ENCODE measurements at regions not wholly inside any gene's neighbourhood (a gene's known extent, or its start where the extent isn't known, plus 50 kb on each side); places are given as distances from the start of the nearest gene placed in this dataset.
"Not testable (repeated sequence)": the region's sequence is repeated elsewhere in the genome, so short reads cannot be mapped to it uniquely, and the experiment has no call there.

DNA sequence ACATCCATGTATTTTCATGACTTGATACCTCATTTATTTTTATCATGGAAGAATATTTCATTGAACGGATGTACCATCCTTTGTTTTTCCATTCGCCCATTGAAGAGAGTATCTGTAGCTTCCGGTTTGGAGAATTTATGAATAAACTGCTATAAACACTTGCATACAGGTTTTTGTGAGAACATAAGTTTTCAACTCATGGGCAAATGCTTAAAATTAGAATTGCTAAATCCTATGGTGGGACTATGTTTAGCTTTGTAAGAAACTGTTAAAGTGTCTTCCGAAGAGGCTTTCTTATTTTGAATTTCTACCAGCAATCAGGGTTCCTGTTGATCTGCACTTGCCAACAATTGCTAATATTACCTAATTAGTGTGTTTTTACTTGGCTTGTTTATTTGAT lies 938.9 kb downstream of the TDRD15 start:
- DNase-seq (ENCODE audit: low read depth, low spot score), result no peak

DNA sequence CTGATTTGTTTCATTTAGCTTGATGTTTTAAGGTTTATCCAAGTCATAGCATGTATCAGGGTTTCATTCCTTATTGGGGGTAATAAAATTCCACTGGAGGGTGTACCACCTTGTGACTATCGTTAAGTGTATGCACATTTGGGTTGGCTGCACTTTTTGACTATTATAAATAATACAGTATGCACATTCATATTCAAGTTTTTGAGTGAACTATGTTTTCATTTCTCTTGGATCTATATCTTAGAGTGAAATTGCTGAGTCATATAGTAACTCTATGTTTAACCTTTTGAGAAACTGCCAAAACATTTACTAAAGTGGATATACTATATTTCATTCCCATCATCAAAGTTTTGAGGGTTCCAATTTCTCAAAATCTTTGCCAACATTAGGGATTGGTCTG lies 952.7 kb downstream of the TDRD15 start:
- no peak for DNase-seq (ENCODE audit: low read depth, low spot score)

DNA sequence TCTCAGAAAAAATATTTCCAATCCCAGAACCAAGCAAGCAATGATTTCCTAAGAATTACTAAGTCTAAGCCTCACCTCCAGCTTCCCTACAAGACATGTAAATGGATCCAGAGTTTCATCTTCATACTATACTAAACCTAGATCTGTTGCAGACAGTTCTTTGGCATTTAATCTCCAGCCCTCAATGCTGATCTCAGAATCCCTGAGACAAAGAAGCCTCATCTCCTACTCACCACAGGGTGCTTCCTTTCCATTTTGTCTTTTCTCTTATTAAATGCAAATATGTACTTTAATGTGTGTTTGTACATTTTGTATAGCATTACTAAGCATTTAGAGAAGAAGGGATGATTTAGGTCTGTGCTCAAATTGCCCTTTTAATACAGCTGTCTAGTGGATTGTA lies 954.9 kb downstream of the TDRD15 start:
- DNase-seq (ENCODE audit: low read depth, low spot score), result no peak

DNA sequence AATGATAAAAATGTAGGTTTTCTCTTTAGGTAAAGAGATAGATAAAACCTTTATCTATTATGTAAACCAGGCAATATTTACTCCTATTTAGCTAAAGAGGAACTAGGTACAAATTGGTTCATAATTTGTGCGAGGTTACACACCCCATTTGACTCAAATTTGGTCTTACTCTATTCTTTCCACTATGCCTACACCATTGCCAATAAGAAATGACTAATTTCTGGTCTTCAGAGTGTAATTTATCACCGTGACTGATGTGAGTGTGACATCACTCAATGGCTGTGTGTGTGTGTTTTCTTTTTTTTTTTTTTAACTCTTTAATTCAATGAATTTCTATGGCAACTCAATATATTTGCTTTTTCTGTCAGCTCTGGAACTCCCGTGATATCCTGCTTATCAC lies 955.8 kb downstream of the TDRD15 start:
- no peak for DNase-seq (ENCODE audit: low read depth, low spot score)

DNA sequence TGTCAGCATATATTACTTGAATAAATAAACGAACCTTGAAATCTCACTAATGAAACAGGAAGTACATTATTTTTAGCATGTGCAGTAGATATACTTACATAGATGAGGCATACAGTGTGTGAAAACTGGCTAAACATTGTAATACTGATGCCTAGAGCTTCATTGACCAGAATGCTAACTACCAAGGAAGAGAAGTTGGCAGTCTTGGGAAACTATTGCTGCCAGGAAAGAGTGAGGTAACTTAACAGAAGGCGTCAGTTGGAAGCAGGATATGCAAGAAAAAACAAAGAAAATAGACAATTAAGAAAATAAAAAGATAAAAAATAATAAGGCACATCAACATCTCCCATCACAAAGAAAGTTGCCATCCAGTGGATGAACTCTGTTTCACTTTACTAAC lies 963.0 kb downstream of the TDRD15 start:
- DNase-seq (ENCODE audit: low read depth, low spot score), result no peak

DNA sequence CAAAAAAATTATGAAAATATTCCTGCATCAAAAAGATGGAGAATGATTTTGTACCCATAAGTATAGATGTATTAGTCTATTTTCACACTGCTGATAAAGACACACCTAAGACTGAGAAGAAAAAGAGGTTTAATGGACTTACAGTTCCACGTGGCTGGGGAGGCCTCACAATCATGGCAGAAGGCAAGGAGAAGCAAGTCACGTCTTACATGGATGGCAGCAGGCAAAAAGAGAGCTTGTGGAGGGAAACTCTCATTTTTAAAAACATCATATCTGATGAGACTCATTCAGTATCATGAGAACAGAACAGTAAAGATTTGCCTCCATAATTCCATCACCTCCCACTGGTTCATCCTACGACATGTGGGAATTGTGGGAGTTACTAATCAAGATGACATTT lies 979.8 kb downstream of the TDRD15 start:
- DNase-seq (ENCODE audit: low read depth, low spot score), result not testable (repeated sequence)

DNA sequence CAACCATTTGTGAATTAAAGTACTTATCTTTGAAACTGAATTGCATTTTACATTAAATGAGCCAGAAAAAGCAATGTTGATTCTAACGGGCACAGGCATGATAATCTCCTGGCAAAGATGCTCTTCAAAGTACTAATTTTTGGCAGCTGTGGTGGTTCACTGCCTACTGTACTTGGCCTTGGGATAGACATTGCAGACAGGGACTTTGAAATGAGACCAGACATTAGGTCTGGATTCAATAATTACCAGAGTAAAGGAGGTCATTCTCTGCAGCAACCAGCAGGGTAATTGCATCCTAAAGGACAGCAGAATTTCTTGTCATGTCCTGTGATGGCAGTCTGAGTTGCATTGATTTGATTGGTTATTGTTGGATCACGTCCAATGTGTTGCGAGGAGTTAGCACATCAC lies 986.5 kb downstream of the TDRD15 start:
- DNase-seq (ENCODE audit: low read depth, low spot score), result no peak

DNA sequence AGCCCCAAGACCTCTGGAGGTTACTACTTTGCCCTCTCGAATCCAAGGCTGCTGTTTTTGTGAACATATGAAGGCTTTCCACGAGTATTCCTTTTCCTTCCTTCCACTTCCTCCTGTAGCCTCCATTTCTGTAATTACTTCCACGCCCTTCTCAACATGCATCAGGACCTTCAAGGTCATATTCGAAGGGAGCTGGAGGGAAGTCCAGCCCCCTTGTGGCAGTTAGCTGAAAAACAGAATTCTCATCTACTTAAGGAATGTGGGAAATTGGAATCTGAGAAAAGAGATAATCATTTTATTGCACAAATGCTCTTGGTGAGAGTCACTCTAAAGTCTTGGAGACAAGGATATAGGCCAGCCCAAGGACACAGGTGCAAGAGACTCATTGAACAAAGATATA lies 1000.2 kb downstream of the TDRD15 start:
- no peak for DNase-seq (ENCODE audit: low read depth, low spot score)

DNA sequence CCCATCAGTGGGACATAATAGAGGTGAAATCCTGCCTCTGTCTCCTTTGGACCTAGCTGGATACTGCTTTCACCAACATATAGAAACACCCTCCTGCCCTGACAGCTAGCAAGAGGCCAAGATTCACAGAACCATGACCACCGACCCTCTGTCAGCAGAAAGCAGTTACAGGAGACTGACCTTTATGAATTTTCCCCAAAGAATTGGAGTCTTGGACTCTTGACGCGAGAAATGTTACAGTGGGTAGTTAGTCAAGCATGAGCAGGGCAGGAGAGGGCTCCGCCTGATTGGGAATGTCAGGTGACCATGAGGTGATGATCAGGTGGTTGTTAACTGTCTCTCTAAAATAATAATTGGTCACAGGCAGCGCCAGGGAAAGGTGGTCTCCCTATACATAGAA lies 1002.3 kb downstream of the TDRD15 start:
- DNase-seq (ENCODE audit: low read depth, low spot score), result no peak

DNA sequence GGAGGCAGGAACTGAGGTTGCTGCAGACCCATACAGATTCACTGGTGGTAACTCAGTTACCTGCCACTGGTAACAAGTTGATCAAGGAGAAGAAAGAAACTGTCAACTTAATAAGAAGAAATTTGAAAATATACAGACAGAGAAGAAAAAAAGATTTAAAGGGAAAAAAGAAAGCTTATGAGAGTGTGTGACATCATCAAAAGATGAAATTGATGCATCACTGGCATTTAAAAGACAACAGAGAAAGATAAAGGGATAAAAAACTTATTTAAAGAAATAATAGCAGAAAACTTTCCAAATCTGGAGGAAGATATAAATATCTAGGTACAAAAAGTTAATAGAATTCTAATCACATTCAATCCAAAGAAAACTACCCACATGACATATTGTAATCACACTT lies 1003.2 kb downstream of the TDRD15 start:
- DNase-seq (ENCODE audit: low read depth, low spot score), result no peak

- DNase-seq (ENCODE audit: low read depth, low spot score), result no peak
These were observed 1010.7 kb downstream of the TDRD15 start for GRCh38 chr2:22134421-22134820.

- DNase-seq (ENCODE audit: low read depth, low spot score), result no peak
These were observed 1012.7 kb downstream of the TDRD15 start for GRCh38 chr2:22136446-22136845.

GRCh38 chr2:22143840-22144239 lies 1020.1 kb downstream of the TDRD15 start:
- no peak for DNase-seq (ENCODE audit: low read depth, low spot score)

DNA sequence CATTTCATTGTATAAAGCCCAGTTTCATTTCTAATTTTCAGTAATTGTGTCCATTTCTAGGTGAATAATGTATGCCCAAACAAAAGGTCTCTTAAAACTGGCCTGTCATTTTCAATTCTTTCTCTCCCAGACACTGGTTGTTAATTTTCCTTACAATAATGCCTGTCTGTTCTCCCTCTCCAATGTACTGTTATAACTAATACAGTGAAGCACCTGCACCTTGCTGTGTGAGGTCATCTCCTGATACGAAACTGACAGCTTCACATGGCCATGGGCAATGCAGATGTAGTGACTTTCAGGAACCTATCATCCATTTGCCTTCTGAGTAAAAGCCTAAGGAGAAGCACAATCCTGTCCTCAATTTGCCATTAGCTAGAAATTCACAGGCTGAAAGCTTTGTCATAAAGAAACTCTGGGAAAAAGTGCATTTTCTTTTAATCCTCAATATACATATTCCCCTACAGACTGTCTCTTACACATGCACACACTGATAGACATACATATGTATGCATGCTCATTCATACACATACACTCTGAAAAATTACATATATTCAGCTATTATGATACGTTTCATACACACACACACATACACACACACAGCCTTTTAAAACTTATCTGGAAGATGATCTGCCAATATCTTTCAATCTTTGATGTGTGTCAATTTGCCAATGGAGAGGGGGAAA lies 1030.3 kb downstream of the TDRD15 start:
- no peak for DNase-seq (ENCODE audit: low read depth, low spot score)

DNA sequence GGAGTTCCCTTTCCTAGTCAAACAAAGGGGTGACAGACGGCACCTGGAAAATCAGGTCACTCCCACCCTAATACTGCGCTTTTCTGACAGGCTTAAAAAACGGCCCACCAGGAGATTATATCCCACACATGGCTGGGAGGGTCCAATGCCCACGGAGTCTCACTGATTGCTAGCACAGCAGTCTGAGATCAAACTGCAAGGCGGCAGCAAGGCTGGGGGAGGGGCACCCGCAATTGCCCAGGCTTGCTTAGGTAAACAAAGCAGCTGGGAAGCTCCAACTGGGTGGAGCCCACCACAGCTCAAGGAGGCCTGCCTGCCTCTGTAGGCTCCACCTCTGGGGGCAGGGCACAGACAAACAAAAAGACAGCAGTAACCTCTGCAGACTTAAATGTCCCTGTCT lies 1032.9 kb downstream of the TDRD15 start:
- not testable (repeated sequence) for DNase-seq (ENCODE audit: low read depth, low spot score)

DNA sequence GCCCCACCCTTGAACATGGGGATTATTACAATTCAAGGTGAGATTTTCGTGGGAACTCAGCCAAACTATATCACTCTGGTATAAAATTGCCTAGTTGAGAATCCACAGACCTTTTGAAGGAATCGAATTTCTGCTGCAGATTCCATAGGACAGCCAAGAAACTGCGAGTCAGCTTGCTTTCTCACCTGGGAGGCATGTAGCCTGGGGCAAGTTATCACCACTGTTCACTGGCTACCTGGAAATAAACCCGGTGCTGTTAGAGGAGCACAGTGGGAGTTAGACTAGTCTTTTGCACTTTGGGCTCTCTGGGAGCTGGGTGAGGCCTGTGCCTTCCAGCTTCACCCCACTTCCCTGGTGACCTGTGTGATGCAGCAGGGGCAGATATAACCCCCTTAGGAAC lies 1043.5 kb downstream of the TDRD15 start:
- no peak for DNase-seq (ENCODE audit: low read depth, low spot score)

DNA sequence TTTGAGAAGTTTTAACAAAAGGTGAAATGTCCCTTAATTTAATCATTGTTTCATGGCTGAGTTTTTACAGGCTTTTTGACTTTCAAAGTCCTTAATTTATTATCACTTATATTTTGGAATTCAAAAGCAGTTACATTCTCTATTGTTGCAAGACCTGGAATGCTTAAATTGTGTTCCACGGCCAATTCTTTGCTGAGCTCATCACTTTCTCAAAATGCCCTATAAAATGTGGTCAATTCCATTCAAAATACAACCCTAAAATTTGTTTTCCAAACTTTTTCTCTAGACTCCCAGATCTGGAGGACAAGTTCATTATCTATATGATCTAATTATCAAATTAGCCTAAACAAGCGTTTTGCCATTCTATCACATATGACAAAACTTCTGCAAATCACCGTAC lies 1051.2 kb downstream of the TDRD15 start:
- DNase-seq (ENCODE audit: low read depth, low spot score), result no peak

- no peak for DNase-seq (ENCODE audit: low read depth, low spot score)
These were observed 1061.5 kb downstream of the TDRD15 start for GRCh38 chr2:22185251-22185650.

DNA sequence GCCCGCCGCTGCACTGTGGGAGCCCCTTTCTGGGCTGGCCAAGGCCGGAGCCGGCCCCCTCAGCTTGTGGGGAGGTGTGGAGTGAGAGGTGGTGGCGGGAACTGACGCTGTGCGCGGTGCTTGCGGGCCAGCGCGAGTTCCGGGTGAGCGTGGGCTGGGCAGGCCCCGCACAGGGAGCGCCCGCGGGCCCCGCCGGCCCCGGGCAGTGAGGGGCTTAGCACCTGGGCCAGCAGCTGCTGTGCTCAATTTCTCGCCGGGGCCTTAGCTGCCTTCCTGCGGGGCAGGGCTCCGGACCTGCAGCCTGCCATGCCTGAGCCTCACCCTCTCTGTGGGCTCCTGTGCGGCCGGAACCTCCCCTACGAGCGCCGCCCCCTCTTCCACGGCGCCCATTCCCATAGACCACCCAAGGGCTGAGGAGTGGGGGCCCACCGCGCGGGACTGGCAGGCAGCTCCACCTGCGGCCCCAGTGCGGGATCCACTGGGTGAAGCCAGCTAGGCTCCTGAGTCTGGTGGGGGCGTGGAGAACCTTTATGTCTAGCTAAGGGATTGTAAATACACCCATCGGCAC lies 1062.6 kb downstream of the TDRD15 start:
- DNase-seq (ENCODE audit: low read depth, low spot score), result not testable (repeated sequence)

DNA sequence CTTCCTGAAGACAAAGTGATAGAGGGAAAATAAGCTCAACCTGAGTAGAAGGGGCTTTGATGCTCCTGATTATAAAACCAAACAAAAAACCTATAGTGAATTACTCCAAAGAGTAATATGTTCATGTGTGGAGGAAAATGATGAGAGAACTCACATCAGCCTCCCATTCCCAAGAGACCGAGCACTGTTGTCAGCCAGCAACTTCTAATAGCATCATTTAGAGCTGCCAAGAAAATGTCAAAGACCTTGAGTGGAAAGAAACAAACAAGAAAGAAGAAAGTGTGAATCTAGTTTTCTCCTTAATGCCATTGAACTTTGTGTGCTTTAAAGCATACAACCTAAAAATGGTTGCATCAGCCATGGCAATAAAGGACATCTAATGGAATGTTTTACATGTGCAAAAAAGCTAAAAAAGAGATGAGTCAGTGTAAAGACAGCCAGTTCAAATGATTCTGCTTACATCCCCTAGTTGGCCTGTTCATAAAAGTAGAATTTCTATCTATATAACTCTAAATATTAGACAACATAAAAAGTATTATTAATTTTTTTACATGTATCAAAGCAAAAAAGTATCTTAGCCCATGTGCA lies 1066.2 kb downstream of the TDRD15 start:
- no peak for DNase-seq (ENCODE audit: low read depth, low spot score)

GRCh38 chr2:22194218-22194617 lies 1070.5 kb downstream of the TDRD15 start:
- DNase-seq (ENCODE audit: low read depth, low spot score), result no peak

- DNase-seq (ENCODE audit: low read depth, low spot score), result no peak
These were observed 1073.0 kb downstream of the TDRD15 start for GRCh38 chr2:22196806-22197205.

All from pulmonary artery endothelial cell (primary cell).